ENCODE measurements at regions not wholly inside any gene's neighbourhood (a gene's known extent, or its start where the extent isn't known, plus 50 kb on each side); places are given as distances from the start of the nearest gene placed in this dataset.

DNA sequence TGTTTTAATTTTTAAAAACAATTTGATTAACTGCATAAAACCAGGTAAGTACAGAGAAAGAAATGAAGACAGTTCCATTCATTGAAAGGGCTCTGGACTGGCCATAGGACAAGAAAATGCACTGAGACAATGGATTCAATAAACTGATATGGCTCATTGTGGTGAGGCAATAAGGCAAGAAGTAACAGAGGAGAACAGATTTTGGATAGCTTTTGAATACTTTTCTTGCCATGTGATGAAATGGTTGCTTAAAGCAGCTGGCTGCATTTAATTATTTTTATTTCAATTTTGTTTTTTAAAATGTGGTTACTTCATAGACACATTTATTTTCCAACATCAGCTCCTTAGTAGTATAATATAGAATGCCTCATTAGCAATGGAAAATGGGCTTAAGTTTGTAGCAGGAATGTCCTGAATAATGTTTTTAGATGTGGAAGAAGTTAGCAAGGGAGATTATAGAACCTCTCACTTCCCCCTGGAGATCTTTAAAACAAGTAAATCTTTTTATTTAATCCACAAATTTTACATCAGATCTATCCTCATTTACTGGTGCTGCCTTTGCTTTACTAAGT, 646.9 kb upstream of the ZEB2 start:
- TF ChIP-seq, protein P1, sequence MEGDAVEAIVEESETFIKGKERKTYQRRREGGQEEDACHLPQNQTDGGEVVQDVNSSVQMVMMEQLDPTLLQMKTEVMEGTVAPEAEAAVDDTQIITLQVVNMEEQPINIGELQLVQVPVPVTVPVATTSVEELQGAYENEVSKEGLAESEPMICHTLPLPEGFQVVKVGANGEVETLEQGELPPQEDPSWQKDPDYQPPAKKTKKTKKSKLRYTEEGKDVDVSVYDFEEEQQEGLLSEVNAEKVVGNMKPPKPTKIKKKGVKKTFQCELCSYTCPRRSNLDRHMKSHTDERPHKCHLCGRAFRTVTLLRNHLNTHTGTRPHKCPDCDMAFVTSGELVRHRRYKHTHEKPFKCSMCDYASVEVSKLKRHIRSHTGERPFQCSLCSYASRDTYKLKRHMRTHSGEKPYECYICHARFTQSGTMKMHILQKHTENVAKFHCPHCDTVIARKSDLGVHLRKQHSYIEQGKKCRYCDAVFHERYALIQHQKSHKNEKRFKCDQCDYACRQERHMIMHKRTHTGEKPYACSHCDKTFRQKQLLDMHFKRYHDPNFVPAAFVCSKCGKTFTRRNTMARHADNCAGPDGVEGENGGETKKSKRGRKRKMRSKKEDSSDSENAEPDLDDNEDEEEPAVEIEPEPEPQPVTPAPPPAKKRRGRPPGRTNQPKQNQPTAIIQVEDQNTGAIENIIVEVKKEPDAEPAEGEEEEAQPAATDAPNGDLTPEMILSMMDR (conservative IDR thresholded peaks at IDR 0.05 in 1 of 2, IDR thresholded peaks at IDR 0.05 in 1 of 2; ENCODE audit: low read depth in 1 of 2, low read length in 2 of 2): no peak
- no peak for TF ChIP-seq EZH2 (IDR thresholded peaks at IDR 0.05; ENCODE audit: low read length, missing control alignments)

Data from fibroblast of lung (primary cell).